Large intestine (tissue), 3 donors: ENCODE measurements at regions not wholly inside any gene's neighbourhood (a gene's known extent, or its start where the extent isn't known, plus 50 kb on each side); places are given as distances from the start of the nearest gene placed in this dataset.
A peak's percentile ranks its signal among the peaks of the same experiment; 100 is the strongest.
"Not testable (repeated sequence)": the region's sequence is repeated elsewhere in the genome, so short reads cannot be mapped to it uniquely, and the experiment has no call there.

Experiments
- DNase-seq, 2 donors: peaks; one replicate each; pipeline versions ENCODE4 v3.0.0 to v3.0.0-alpha.2; 2013
- H3K27ac ChIP-seq: one replicate; pipeline ENCODE4 v1.5.1; 2013; ENCODE audit warnings: low read length
- H3K27me3 ChIP-seq: 2 replicates; pipeline ENCODE4 v1.6.1; 2013; ENCODE audit warnings: low read length; ENCODE audit not compliant: control insufficient read depth, insufficient read depth
- H3K36me3 ChIP-seq: 2 replicates; pipeline ENCODE4 v1.6.1; 2013; ENCODE audit warnings: low read length; ENCODE audit not compliant: control insufficient read depth, insufficient read depth
- H3K4me1 ChIP-seq: one replicate; pipeline ENCODE4 v1.6.1; 2013; ENCODE audit warnings: low read length; ENCODE audit not compliant: control insufficient read depth, insufficient read depth
- H3K4me3 ChIP-seq: one replicate; pipeline ENCODE4 v1.5.1; 2013; ENCODE audit warnings: low read length
- H3K9me3 ChIP-seq: one replicate; pipeline ENCODE4 v1.6.1; 2013; ENCODE audit warnings: mild to moderate bottlenecking, low read depth, low read length, moderate library complexity; ENCODE audit not compliant: control insufficient read depth
- WGBS: methylation state at CpG from one replicate; pipeline ENCODE4 v1.1.5; 2013; ENCODE audit warnings: low lambda C conversion rate; ENCODE audit not compliant: insufficient coverage; 5-methylcytosine and 5-hydroxymethylcytosine counted together

DNA sequence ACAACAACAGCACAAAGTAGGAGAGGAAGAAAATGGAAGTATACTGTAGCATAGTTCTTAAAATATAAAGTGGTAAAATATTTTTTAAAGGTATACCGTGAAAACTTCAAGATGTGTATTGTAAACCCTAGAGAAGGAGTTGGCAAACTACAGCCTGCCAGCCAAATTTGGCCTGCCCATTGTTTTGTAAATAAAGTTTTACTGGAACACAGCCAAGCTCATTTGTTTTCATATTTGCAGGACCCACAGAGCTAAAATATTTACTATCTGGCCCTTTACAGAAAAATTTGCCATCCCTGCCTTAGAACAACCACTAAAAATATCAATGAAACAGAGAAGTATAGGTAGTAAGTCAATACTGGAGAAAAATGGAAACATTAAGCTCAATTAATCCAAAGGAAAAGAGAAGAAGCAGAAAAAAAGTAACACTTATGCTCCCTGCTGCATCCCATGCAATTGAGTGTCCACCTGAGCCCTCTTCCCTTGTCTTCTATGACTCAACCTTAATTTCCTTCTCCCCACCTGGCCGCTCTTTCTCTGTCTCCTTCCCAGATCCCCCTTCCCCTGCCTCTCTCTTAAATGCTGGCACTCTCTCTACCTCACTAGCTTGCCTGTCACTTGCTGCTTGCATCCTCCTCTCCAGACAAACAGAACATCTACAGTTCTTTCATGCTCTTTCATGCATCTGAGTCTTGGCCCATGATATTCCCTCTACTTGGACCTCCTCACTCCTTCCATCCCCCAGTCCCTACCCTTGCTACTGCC, 50.6 kb upstream of the FER start:
- WGBS: 79% methylated on average over 2 of the region's 2 CpGs
- H3K4me1 ChIP-seq: no peaks in the 10 kb centered on the region
- no peaks in the 10 kb centered on the region for H3K9me3 ChIP-seq
- no peak overlapping the region for H3K27ac ChIP-seq
- H3K4me3 ChIP-seq: no peak overlapping the region
- no peak for DNase-seq
- H3K36me3 ChIP-seq: no peaks in the 10 kb centered on the region
- H3K27me3 ChIP-seq: no peaks in the 10 kb centered on the region

GRCh38 chr5:108696407-108696806, 51.3 kb upstream of the FER start:
- no peak overlapping the region for H3K4me3 ChIP-seq
- WGBS: 80% methylated on average over 1 of the region's 5 CpGs
- no peaks in the 10 kb centered on the region for H3K9me3 ChIP-seq
- H3K27me3 ChIP-seq: no peaks in the 10 kb centered on the region
- no peaks in the 10 kb centered on the region for H3K4me1 ChIP-seq
- H3K36me3 ChIP-seq: no peaks in the 10 kb centered on the region
- no peak overlapping the region for H3K27ac ChIP-seq
- DNase-seq: no peak

DNA sequence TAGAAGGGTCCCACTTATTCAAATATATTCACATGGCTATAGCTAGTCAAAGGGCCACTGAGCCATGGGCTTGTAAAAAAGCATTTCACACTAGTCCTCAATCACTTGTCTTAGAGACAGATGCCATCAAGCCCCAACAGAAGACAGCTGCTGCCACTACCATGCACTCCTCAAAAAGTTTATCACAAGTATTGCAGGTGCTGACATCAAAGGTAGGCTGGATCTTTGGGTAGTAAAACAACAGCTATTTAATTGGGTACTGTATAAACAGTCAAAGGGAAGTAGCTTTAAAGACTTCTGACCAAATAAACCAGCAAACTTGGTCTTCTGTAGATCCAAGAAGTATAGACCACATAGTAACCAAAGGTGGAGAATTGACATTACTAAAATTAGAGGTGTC, 59.2 kb upstream of the FER start:
- Histone ChIP-seq H3K27ac (no peak overlapping the region), H3K4me1 (peaks cover 3% of the 10 kb centered on the region), H3K36me3 (no peaks in the 10 kb centered on the region), H3K9me3 (no peaks in the 10 kb centered on the region), H3K27me3 (no peaks in the 10 kb centered on the region), H3K4me3 (no peak overlapping the region)
- no peak for DNase-seq

DNA sequence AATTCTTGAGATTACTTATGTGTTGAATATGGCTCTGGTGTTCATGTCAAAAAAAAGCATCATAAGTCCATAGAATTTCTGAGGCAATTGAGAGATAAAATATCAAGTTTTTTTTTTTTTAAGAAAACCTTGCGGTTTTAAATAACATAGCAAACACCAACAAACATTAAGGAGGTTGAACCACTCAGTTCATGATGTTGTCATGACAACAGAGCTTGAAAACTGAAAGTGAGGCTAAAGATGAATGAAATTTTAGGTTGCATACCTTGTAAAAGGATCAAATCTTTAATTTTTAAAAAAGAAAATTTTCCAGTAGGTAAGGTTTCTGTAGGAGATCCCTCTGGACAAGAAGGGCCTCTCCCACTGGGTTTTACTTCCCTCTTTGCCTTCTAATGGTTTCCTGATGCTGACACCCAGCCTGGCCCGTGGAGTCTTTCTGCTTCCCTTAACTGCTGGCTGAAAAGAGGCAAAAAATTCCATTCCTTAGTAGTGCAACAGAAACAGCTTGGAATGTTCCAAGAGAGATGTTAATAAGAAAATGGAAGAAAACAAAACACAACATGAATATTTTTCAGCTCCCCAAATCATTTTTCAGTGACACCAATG, 60.0 kb upstream of the FER start:
- Histone ChIP-seq H3K4me3 (no peak overlapping the region), H3K4me1 (peaks cover 3% of the 10 kb centered on the region), H3K9me3 (no peaks in the 10 kb centered on the region), H3K36me3 (no peaks in the 10 kb centered on the region), H3K27ac (no peak overlapping the region), H3K27me3 (no peaks in the 10 kb centered on the region)
- WGBS: 83% methylated on average over 1 of the region's 2 CpGs
- no peak for DNase-seq

DNA sequence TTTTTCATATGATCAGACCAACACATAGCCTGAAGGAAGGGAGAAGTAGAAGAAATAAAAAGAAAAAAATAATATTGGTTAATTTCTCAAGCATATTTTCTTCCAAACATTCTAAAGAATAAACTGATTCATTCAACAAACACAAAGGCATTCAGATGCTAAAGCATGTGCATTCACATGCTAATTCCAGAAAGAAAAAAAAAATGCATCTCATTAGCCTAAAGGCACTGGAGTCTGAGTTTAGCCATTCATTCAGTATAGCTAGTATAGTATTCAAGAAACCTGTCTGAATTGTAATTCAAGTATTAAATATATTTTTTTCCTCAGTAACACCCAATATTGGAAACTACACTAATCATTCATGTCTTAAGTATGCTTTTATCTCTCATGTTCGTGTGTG, 61.0 kb upstream of the FER start:
- no CpG with 5 or more reads among the region's 1 CpG for WGBS
- H3K36me3 ChIP-seq: no peaks in the 10 kb centered on the region
- no peaks in the 10 kb centered on the region for H3K9me3 ChIP-seq
- H3K4me1 ChIP-seq: peaks cover 3% of the 10 kb centered on the region
- DNase-seq: no peak
- H3K27ac ChIP-seq: no peak overlapping the region
- H3K27me3 ChIP-seq: no peaks in the 10 kb centered on the region
- no peak overlapping the region for H3K4me3 ChIP-seq

DNA sequence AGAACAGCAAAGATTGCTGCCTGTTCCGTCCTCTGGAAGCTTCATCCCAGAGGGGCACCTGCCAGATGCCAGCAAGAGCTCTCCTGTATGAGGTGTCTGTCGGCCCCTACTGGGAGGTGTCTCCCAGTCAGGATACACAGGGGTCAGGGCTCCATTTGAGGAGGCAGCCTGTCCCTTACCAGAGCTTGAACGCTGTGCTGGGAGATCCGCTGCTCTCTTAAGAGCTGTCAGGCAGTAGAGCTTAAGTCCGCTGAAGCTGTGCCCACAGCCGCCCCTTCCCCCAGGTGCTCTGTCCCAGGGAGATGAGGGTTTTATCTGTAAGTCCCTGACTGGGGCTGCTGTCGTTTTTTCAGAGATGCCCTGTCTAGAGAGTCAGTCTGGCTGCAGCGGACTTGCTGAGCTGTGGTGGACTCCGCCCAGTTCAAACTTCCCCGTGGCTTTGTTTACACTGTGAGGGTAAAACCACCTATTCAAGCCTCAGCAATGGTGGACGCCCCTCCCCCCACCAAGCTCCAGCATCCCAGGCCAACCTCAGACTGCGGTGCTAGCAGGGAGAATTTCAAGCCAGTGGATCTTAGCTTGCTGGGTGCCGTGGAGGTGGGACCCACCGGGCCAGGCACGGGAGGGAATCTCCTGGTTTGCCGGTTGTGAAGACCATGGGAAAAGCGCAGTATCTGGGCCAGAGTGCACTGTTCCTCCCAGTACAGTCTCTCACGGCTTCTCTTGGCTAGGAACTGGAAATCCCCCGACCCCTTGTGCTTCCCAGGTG, 62.1 kb upstream of the FER start:
- not testable (repeated sequence) for H3K27me3 ChIP-seq, H3K4me1 ChIP-seq, H3K27ac ChIP-seq, H3K9me3 ChIP-seq, H3K36me3 ChIP-seq
- peak; percentile 39 to 66 for DNase-seq
- no CpG with 5 or more reads among the region's 19 CpGs for WGBS
- H3K4me3 ChIP-seq: peak overlapping the region; percentile 8

DNA sequence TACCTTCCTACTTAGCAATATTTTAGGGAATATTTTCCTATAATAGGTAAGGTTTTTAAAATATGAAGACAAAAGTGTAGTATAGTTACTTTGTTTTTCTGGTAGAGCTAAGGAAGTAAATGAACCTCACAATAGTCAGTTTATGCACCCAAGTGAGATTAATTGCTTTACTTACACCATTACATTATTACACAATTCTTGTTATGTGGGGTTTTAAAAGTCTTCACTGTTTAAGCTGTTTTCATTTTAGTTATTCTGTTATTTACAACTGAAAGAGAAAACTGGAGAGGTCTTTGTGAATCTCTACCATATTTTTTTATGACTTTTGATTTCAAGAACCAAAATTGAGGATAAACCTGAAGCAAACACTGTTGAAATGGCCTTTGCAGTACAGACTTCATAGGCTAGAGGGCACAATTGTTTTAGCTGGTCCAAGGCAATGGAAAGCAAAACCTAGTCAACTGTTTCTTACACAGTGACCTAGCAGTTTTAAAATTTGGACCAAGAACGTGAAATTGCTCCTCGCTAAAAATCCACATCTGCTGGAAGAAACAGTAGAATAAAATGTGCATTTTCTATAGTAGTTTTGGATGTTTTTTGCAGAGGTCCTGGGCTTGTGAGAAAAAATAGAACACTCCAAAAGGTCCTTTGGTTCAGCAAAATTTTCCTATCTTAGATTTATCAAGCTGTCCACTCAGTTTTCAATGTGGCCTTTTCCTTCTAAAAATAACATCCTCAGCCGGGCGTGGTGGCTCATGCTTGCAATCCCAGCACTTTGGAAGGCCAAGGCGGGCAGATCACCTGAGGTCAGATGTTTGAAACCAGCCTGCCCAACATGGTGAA, 66.4 kb upstream of the FER start:
- H3K4me1 ChIP-seq: peaks cover 3% of the 10 kb centered on the region
- H3K27ac ChIP-seq: no peak overlapping the region
- no CpG with 5 or more reads among the region's 5 CpGs for WGBS
- peaks cover 2% of the 10 kb centered on the region for H3K27me3 ChIP-seq
- peak; percentile 29 to 46 for DNase-seq
- H3K4me3 ChIP-seq: no peak overlapping the region
- H3K36me3 ChIP-seq: no peaks in the 10 kb centered on the region
- no peaks in the 10 kb centered on the region for H3K9me3 ChIP-seq

DNA sequence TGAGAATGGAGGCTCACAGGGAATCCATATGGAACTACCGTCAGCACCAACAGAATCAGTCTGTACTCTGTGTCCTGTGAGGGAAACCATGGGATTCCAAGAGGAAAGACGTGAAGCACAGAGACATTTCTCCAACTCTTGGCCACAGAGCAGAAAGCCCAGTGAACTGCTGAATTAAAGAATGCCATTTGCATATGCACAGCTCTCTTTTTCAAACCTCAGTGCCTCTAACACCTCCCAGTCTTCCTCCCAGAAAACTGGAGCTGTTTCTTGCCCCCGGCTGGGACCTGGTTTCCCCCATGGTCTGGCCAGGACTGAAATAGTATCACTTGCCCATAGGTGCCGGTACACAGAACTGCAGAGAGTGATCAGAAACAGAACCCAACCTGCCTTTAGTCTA, 69.6 kb upstream of the FER start:
- H3K4me1 ChIP-seq: no peaks in the 10 kb centered on the region
- no peaks in the 10 kb centered on the region for H3K9me3 ChIP-seq
- no peaks in the 10 kb centered on the region for H3K36me3 ChIP-seq
- DNase-seq: no peak
- no peak overlapping the region for H3K4me3 ChIP-seq
- peaks cover 2% of the 10 kb centered on the region for H3K27me3 ChIP-seq
- no peak overlapping the region for H3K27ac ChIP-seq
- WGBS: no CpG with 5 or more reads among the region's 4 CpGs

DNA sequence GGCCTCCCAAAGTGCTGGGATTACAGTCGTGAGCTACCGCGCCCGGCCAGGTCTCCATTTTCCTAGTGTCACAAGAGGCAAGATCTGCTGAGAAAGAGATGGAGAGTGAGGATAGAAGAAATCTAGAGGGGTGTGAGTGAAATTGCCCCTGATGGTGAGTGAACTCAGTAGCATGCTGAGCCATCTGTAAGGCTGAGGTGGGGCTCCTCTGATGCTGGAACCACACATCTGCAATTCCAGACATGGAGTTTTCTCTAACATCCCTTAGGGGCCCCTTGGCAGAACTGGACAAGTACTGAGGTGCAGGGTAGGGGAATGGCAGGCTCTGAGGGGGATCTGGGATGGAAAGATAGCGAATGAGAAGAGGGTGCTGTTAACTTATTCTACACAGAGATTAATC, 72.0 kb upstream of the FER start:
- Histone ChIP-seq H3K4me1 (no peaks in the 10 kb centered on the region), H3K36me3 (no peaks in the 10 kb centered on the region), H3K4me3 (no peak overlapping the region), H3K27ac (no peak overlapping the region), H3K9me3 (no peaks in the 10 kb centered on the region), H3K27me3 (peaks cover 2% of the 10 kb centered on the region)
- WGBS: no CpG with 5 or more reads among the region's 5 CpGs
- DNase-seq: no peak

GRCh38 chr5:108672639-108673038, 75.1 kb upstream of the FER start:
- Histone ChIP-seq H3K4me3 (no peak overlapping the region), H3K36me3 (no peaks in the 10 kb centered on the region), H3K4me1 (no peaks in the 10 kb centered on the region), H3K27me3 (no peaks in the 10 kb centered on the region), H3K9me3 (no peaks in the 10 kb centered on the region), H3K27ac (no peak overlapping the region)
- DNase-seq: no peak
- WGBS: no CpG with 5 or more reads among the region's 2 CpGs
